Adrenal gland (tissue), 9 donors: ENCODE measurements at regions not wholly inside any gene's neighbourhood (a gene's known extent, or its start where the extent isn't known, plus 50 kb on each side); places are given as distances from the start of the nearest gene placed in this dataset.
A peak's percentile ranks its signal among the peaks of the same experiment; 100 is the strongest.

ENCODE experiments used
- DNase-seq, 7 donors: peaks; one replicate each; pipeline ENCODE4 v3.0.0-alpha.2; 2019 to 2020
- H3K27ac ChIP-seq, 5 donors: fragments of 200-600 bp; sonication (generic) in 4 of 5; 1 replicate in 3 of 5; 2 replicates in 2 of 5; pipeline versions ENCODE4 v1.5.1 to v1.8.0; 2016 to 2020; ENCODE audit warnings: mild to moderate bottlenecking in 1 of 5
- H3K27me3 ChIP-seq: fragments of 200-600 bp; 2 replicates; pipeline ENCODE4 v1.8.0; 2021
- H3K36me3 ChIP-seq, 2 donors: fragments of 200-600 bp; replicated peaks in 1 of 2; 1 replicate in 1 of 2; 2 replicates in 1 of 2; pipeline versions ENCODE4 v1.5.1 to v1.8.0; 2018 to 2022
- H3K4me1 ChIP-seq, 2 donors: fragments of 200-600 bp; replicated peaks in 1 of 2; 1 replicate in 1 of 2; 2 replicates in 1 of 2; pipeline versions ENCODE4 v1.5.1 to v1.8.0; 2018 to 2021
- H3K4me3 ChIP-seq, 4 donors: fragments of 200-600 bp; sonication (generic) in 3 of 4; one replicate each; pipeline ENCODE4 v1.5.1; 2016 to 2018
- H3K9me3 ChIP-seq, 3 donors: fragments of 200-600 bp; sonication (generic) in 1 of 3; replicated peaks in 1 of 3; 1 replicate in 2 of 3; 2 replicates in 1 of 3; pipeline versions ENCODE4 v1.5.1 to v1.8.0; 2016 to 2021
- POLR2A ChIP-seq, 2 donors: fragments of 450-650 bp; IDR thresholded peaks; one replicate each; pipeline ENCODE4 v1.6.1; 2017; ENCODE audit warnings: antibody characterized with exemption in 2 of 2, mild to moderate bottlenecking in 2 of 2, moderate library complexity in 1 of 2
- WGBS, 4 donors: extraction: QIAGEN DNeasy Blood & Tissue Kit in 2 of 4; methylation state at CpG; one replicate each; pipeline versions ENCODE4 v1.1.5 to v1.1.7; 2013 to 2017; 5-methylcytosine and 5-hydroxymethylcytosine counted together
- intact Hi-C, 2 donors: fragments of 100-400 bp; cut with DNase I; formaldehyde crosslinking; loops; one replicate each; pipeline versions ENCODE4 v1.14.1 to v1.15.0; 2022 to 2023
- TF ChIP-seq, protein P1 (sequence below), 6 experiments: fragments of 450-650 bp in 4 of 6; fragments of 200-600 bp in 2 of 6; sonication (generic) in 1 of 6; IDR thresholded peaks; 1 replicate in 5 of 6; 2 replicates in 1 of 6; pipeline versions ENCODE4 v1.5.1 to v1.8.0; 2016 to 2021; ENCODE audit warnings: antibody characterized with exemption in 6 of 6, mild to moderate bottlenecking in 2 of 6, moderate library complexity in 1 of 6
- donor health status: healthy with polysubstance abuse.
- donor health status: Bipolar disorder and iron deficiency.
- donor health status: DM: yes; HTN: yes; CAD: no.
- donor health status: DM: no; HTN: no; CAD: no.
- donor health status: DM: no; HTN: no; CAD: no.

GRCh38 chr10:130463104-130463875 is 327.1 kb downstream of the GLRX3 start:
- intact Hi-C loops: no loop called here
- WGBS, 4 donors: 48 to 73% (median 69%) methylated on average over 3 to 6 of the region's 6 CpGs
- peak in 1 of 7 donors; percentile 14 for DNase-seq

GRCh38 chr10:130463876-130464364 is 327.7 kb downstream of the GLRX3 start:
- TF ChIP-seq, protein P1, sequence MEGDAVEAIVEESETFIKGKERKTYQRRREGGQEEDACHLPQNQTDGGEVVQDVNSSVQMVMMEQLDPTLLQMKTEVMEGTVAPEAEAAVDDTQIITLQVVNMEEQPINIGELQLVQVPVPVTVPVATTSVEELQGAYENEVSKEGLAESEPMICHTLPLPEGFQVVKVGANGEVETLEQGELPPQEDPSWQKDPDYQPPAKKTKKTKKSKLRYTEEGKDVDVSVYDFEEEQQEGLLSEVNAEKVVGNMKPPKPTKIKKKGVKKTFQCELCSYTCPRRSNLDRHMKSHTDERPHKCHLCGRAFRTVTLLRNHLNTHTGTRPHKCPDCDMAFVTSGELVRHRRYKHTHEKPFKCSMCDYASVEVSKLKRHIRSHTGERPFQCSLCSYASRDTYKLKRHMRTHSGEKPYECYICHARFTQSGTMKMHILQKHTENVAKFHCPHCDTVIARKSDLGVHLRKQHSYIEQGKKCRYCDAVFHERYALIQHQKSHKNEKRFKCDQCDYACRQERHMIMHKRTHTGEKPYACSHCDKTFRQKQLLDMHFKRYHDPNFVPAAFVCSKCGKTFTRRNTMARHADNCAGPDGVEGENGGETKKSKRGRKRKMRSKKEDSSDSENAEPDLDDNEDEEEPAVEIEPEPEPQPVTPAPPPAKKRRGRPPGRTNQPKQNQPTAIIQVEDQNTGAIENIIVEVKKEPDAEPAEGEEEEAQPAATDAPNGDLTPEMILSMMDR (IDR thresholded peaks at IDR 0.05): no peak
- no peak for TF ChIP-seq POLR2A (IDR thresholded peaks at IDR 0.05)
- 73 to 87% (median 81%) methylated on average over 8 to 10 of the region's 10 CpGs for WGBS, 4 donors
- H3K27ac ChIP-seq: no peak overlapping the region
- H3K27me3 ChIP-seq: no peaks in the 10 kb centered on the region
- peak in 1 of 7 donors; percentile 36 for DNase-seq
- H3K4me1 ChIP-seq: no peaks in the 10 kb centered on the region
- intact Hi-C loops: no loop called here
- no peaks in the 10 kb centered on the region for H3K9me3 ChIP-seq
- no peak overlapping the region for H3K4me3 ChIP-seq
- no peaks in the 10 kb centered on the region for H3K36me3 ChIP-seq

More at GRCh38 chr10:130463104-130463875, 327.1 kb downstream of the GLRX3 start:
- Histone ChIP-seq H3K9me3 (no peaks in the 10 kb centered on the region), H3K4me3 (no peak overlapping the region), H3K36me3 (no peaks in the 10 kb centered on the region), H3K27me3 (no peaks in the 10 kb centered on the region), H3K4me1 (no peaks in the 10 kb centered on the region), H3K27ac (no peak overlapping the region)
- no peak for TF ChIP-seq POLR2A (IDR thresholded peaks at IDR 0.05)
- TF ChIP-seq, protein P1 (IDR thresholded peaks at IDR 0.05): no peak

GRCh38 chr10:130464426-130464825 is 328.2 kb downstream of the GLRX3 start:
- peak in 1 of 7 donors; percentile 4 for DNase-seq
- 75 to 88% (median 79%) methylated on average over 7 of the region's 7 CpGs for WGBS, 4 donors
- TF ChIP-seq, protein P1 (IDR thresholded peaks at IDR 0.05): no peak
- TF ChIP-seq POLR2A (IDR thresholded peaks at IDR 0.05): no peak
- H3K4me3 ChIP-seq: no peak overlapping the region
- H3K4me1 ChIP-seq: no peaks in the 10 kb centered on the region
- intact Hi-C loops: no loop called here
- H3K27ac ChIP-seq: no peak overlapping the region
- no peaks in the 10 kb centered on the region for H3K27me3 ChIP-seq
- H3K36me3 ChIP-seq: no peaks in the 10 kb centered on the region
- H3K9me3 ChIP-seq: no peaks in the 10 kb centered on the region

DNA sequence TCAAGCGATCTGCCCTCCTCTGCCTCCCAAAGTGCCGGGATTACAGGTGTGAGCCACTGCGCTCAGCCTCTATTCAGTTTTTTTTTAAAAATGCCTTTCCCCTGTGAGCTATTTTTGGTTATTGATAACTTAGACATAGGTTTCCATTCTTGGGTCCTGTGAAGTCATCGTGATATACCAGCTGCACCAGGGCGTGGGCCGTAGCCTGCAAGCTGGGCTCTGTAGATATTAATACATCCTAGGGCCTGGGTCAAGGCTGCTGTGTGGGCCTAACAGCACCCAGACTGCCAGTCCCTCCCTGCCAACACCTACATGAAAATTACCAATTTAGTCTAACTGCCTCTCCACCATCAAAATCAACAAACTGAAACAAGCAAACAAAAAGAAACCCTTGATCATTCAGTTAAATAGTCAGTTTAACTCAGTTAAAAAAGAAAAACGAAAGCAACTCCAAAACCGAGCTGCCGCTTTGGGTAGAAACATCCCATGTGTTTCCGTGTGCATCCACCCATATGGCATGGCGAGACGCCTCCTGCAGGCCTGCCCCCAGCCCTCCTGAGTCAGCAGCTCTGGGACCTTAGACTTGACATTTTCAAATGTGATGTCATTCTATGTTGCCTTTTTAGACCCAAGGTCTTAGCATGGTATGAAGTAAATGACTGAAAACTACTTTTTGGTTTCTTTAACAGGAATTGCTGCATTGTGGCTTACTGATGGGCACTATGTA is 330.2 kb downstream of the GLRX3 start:
- Histone ChIP-seq H3K9me3 (no peaks in the 10 kb centered on the region), H3K4me1 (no peaks in the 10 kb centered on the region), H3K27me3 (no peaks in the 10 kb centered on the region), H3K36me3 (no peaks in the 10 kb centered on the region), H3K27ac (no peak overlapping the region), H3K4me3 (no peak overlapping the region)
- peak in 1 of 7 donors; percentile 7 for DNase-seq
- intact Hi-C loops: no loop called here
- TF ChIP-seq, protein P1 (IDR thresholded peaks at IDR 0.05): no peak
- no peak for TF ChIP-seq POLR2A (IDR thresholded peaks at IDR 0.05)
- WGBS, 4 donors: 83 to 93% (median 90%) methylated on average over 12 of the region's 12 CpGs
